SU-DHL-6 (cell line): ENCODE measurements at regions not wholly inside any gene's neighbourhood (a gene's known extent, or its start where the extent isn't known, plus 50 kb on each side); places are given as distances from the start of the nearest gene placed in this dataset.

Experiments
- EZH2phosphoT487 ChIP-seq: fragments of 200-600 bp; sonication (generic), shearing (Covaris generic); conservative IDR thresholded peaks from 2 replicates; pipeline ENCODE4 v1.6.1; 2018; ENCODE audit warnings: mild to moderate bottlenecking, antibody characterized with exemption, low read length, moderate library complexity, mixed read lengths
- TF ChIP-seq, protein P1 (sequence below): fragments of 200-600 bp; sonication (generic); IDR thresholded peaks from one replicate; pipeline ENCODE4 v1.5.1; 2017; ENCODE audit warnings: antibody characterized with exemption, mild to moderate bottlenecking, low read length, moderate library complexity; ENCODE audit not compliant: insufficient read depth, poor library complexity, severe bottlenecking

DNA sequence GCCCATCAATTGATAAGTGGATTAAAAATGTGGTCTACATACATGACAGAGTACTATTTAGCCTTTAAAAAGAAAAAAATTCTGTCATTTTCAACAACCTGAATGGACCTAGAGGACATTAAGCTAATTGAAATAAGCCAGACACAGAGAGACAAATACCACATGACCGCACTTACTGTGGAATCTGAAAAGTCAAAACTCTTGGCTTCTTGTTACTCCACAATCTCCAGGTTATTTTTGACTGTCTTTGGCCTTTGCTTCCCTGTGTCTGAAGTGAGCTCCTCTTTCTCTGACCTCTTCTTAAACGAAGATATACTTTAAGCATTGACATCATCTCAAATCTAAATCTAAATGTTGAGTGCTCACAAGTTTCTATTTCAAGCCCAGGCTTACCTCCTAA, 265.5 kb upstream of the ADRA1B start:
- TF ChIP-seq, protein P1, sequence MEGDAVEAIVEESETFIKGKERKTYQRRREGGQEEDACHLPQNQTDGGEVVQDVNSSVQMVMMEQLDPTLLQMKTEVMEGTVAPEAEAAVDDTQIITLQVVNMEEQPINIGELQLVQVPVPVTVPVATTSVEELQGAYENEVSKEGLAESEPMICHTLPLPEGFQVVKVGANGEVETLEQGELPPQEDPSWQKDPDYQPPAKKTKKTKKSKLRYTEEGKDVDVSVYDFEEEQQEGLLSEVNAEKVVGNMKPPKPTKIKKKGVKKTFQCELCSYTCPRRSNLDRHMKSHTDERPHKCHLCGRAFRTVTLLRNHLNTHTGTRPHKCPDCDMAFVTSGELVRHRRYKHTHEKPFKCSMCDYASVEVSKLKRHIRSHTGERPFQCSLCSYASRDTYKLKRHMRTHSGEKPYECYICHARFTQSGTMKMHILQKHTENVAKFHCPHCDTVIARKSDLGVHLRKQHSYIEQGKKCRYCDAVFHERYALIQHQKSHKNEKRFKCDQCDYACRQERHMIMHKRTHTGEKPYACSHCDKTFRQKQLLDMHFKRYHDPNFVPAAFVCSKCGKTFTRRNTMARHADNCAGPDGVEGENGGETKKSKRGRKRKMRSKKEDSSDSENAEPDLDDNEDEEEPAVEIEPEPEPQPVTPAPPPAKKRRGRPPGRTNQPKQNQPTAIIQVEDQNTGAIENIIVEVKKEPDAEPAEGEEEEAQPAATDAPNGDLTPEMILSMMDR: no peak
- no peak for TF ChIP-seq EZH2phosphoT487
